AG04449 (cell line): ENCODE measurements at regions not wholly inside any gene's neighbourhood (a gene's known extent, or its start where the extent isn't known, plus 50 kb on each side); places are given as distances from the start of the nearest gene placed in this dataset.

Experiments
- CTCF ChIA-PET: fragments of 350-600 bp; formaldehyde crosslinking; extraction: SDS; loops from one replicate; lab custom pipeline; 2021; ENCODE audit warnings: antibody characterized with exemption; lab: Yijun Ruan, JAX
- POLR2A ChIA-PET: fragments of 400-600, 350-600 bp; formaldehyde crosslinking; extraction: SDS; loops from one replicate; lab custom pipeline; 2020; ENCODE audit warnings: antibody characterized with exemption, inconsistent platforms; lab: Yijun Ruan, JAX
- DNase-seq: peaks from one replicate; pipeline ENCODE4 v3.0.0-alpha.2; 2010; ENCODE audit warnings: low read depth, low spot score
- H3K4me3 ChIP-seq: 2 replicates; pipeline ENCODE4 v1.5.1; 2011; ENCODE audit warnings: low read depth, mild to moderate bottlenecking, control low read depth, low read length
- CTCF ChIP-seq: IDR thresholded peaks from one replicate; pipeline ENCODE4 v1.5.1; 2011; ENCODE audit warnings: mild to moderate bottlenecking, moderate library complexity, low read length, control low read depth, inconsistent platforms; ENCODE audit not compliant: insufficient read depth; ENCODE audit errors: missing control alignments

GRCh38 chr3:150073031-150073430 is 102.3 kb upstream of the PFN2 start:
- CTCF ChIA-PET: interaction anchor here (0.8 to 1.8 kb wide), 2 partner anchors 103 to 111 kb away, joined by 3 to 4 read pairs; no protein-coding TSS in a partner anchor
- POLR2A ChIA-PET: no interaction called here
- TF ChIP-seq CTCF: no peak
- H3K4me3 ChIP-seq: no peak overlapping the region
- no peak for DNase-seq

GRCh38 chr3:150072576-150072975 is 101.9 kb upstream of the PFN2 start:
- CTCF ChIA-PET: interaction anchor here (0.8 to 1.8 kb wide), 2 partner anchors 103 to 112 kb away, joined by 3 to 4 read pairs; no protein-coding TSS in a partner anchor
- no peak overlapping the region for H3K4me3 ChIP-seq
- DNase-seq: no peak
- no peak for TF ChIP-seq CTCF
- POLR2A ChIA-PET: no interaction called here

GRCh38 chr3:150070271-150070670 is 99.6 kb upstream of the PFN2 start:
- CTCF ChIA-PET: interaction anchor here (1.1 kb wide), 1 partner anchor 10 kb away, joined by 3 read pairs; no protein-coding TSS in a partner anchor
- POLR2A ChIA-PET: no interaction called here

GRCh38 chr3:150069633-150070032 is 98.9 kb upstream of the PFN2 start:
- DNase-seq: no peak
- POLR2A ChIA-PET: no interaction called here
- CTCF ChIA-PET: no interaction called here
- H3K4me3 ChIP-seq: no peak overlapping the region
- no peak for TF ChIP-seq CTCF

More at GRCh38 chr3:150070271-150070670, 99.6 kb upstream of the PFN2 start:
- H3K4me3 ChIP-seq: no peak overlapping the region
- no peak for TF ChIP-seq CTCF
- DNase-seq: no peak

- POLR2A ChIA-PET: interaction anchor here (0.7 kb wide), 1 partner anchor 33 kb away, joined by 3 read pairs; no protein-coding TSS in a partner anchor
- TF ChIP-seq CTCF: no peak
- H3K4me3 ChIP-seq: no peak overlapping the region
- CTCF ChIA-PET: interaction anchor here (0.9 to 1.0 kb wide), 2 partner anchors 23 to 115 kb away, joined by 3 read pairs; no protein-coding TSS in a partner anchor
- no peak for DNase-seq
These were observed 98.4 kb upstream of the PFN2 start for GRCh38 chr3:150069154-150069527.

GRCh38 chr3:150068440-150069153 is 97.9 kb upstream of the PFN2 start:
- ChIA-PET CTCF (interaction anchor here (0.9 to 1.0 kb wide), 2 partner anchors 23 to 115 kb away, joined by 3 read pairs; no protein-coding TSS in a partner anchor), POLR2A (interaction anchor here (0.7 kb wide), 1 partner anchor 32 kb away, joined by 3 read pairs; no protein-coding TSS in a partner anchor)
- TF ChIP-seq CTCF: no peak
- DNase-seq: no peak
- no peak overlapping the region for H3K4me3 ChIP-seq
